ENCODE measurements at regions not wholly inside any gene's neighbourhood (a gene's known extent, or its start where the extent isn't known, plus 50 kb on each side); places are given as distances from the start of the nearest gene placed in this dataset.

GRCh38 chr2:142218471-142218870 is 87.7 kb upstream of the LRP1B start:
- no peak for DNase-seq

- DNase-seq: no peak
Measured at GRCh38 chr2:142217804-142218203, 87.0 kb upstream of the LRP1B start.

GRCh38 chr2:142200062-142200461 is 69.2 kb upstream of the LRP1B start:
- DNase-seq: no peak

- DNase-seq: no peak
Measured at GRCh38 chr2:142199073-142199472, 68.3 kb upstream of the LRP1B start.

DNA sequence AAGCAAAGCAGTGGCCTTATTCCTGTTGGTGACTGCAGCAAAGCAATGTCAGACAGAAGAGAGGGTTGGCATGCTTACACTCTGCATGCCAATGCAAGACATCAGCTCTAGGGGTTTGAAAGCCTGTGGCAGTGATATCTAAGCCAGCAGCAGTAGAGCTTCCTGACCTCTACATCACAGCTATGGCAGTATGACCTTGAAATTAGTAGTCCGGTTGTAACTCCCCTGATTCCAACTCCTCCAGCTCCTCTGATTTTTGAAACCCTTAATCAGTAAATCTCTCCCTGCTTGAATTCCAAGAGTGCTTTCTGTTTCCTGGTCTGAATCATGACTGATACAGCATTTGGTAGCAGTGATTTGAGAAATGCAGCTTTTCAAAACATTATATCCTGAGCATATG is 60.0 kb upstream of the LRP1B start:
- no peak for DNase-seq

- DNase-seq: no peak
Measured at GRCh38 chr2:142189501-142189900, 58.7 kb upstream of the LRP1B start.

DNA sequence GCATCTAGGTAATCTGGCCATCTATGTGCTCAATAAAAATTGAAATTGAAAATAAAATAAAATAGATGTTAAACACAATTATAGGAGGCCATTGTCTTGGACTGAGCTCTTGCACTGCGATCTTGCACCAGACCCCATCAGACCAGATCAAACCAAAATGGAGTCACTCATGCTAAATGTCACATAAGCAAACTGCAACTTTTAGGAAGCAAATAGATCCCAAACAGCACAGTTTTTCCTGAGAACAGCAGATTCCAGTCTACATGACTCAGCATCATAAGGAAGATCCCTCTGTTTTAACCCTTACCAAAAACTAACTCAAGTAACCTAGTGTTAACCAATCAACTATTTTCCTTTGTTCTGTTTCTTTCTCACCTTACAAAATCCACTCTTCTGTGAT is 57.7 kb upstream of the LRP1B start:
- no peak for DNase-seq

DNA sequence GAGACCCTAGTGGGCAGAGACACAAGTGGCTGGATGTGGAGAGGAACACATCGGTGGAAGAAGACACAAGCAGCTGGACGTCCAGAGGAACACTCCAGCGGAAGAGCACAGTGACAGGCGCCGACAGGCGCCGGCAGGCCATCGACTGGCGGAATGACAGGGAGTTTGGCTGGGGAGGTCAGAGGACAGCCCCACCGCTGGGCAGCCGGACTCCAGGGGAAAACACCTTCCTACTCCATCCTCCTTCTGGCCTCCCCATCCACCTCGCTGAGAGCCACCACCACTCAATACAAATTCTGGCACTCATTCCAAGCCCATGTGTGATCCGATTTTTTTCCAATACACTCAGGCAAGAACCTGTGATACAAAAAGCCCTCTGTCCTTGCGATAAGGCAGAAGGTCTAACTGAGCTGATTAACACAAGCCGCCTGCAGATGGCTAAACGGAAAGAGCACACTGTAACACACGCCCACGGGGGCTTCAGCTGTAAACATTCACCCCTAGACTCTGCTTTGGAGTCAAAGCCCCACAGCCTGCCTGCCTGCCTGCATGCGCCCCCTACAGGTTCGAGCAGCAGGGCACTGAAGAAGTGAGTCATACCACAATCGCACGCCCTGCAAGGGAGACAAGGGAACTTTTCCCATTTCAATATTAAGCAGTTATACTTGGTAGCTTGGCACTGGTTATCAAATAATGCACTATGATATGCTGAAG is 50.2 kb upstream of the LRP1B start:
- DNase-seq: no peak
